ENCODE measurements at regions not wholly inside any gene's neighbourhood (a gene's known extent, or its start where the extent isn't known, plus 50 kb on each side); places are given as distances from the start of the nearest gene placed in this dataset.

- intact Hi-C loops (cut with micrococcal nuclease; ENCODE audit: unreplicated experiment) (no loop called here), in situ Hi-C loops (cut with MboI) (no loop called here)
- Histone ChIP-seq H3K27ac (ENCODE audit: control insufficient read depth, insufficient read depth) (no peak overlapping the region), H3K4me3 (no peak overlapping the region), H2AFZ (ENCODE audit: control insufficient read depth, low read depth, low read length) (no peak overlapping the region), H3K27me3 (replicated peaks in 1 of 2; ENCODE audit: control insufficient read depth in 2 of 2, insufficient read depth in 2 of 2, low read length in 1 of 2) (no peaks in the 10 kb centered on the region), H3K9me3 (replicated peaks; ENCODE audit: control insufficient read depth, insufficient read depth, low read length) (no peaks in the 10 kb centered on the region), H3K79me2 (ENCODE audit: control insufficient read depth, insufficient read depth, low read length) (no peaks in the 10 kb centered on the region), H3K36me3 (ENCODE audit: control insufficient read depth in 2 of 2, insufficient read depth in 2 of 2, low read length in 1 of 2) (no peaks in the 10 kb centered on the region), H3K9ac (ENCODE audit: control insufficient read depth, insufficient read depth, low read length) (no peak overlapping the region), H3K4me1 (ENCODE audit: control insufficient read depth, insufficient read depth, low read length) (no peaks in the 10 kb centered on the region), H4K20me1 (ENCODE audit: control insufficient read depth, insufficient read depth) (no peaks in the 10 kb centered on the region), H3K4me2 (ENCODE audit: control insufficient read depth, insufficient read depth) (no peak overlapping the region)
- no peak for TF ChIP-seq NR2C2 (IDR thresholded peaks at IDR 0.05; ENCODE audit: borderline replicate concordance, control insufficient read depth, insufficient read length, low read depth)
- no peak for TF ChIP-seq ESRRA (IDR thresholded peaks at IDR 0.05; ENCODE audit: low read length)
- no peak for TF ChIP-seq IRF5 (IDR thresholded peaks at IDR 0.05; ENCODE audit: borderline replicate concordance)
- no peak for TF ChIP-seq SMC3 (IDR thresholded peaks at IDR 0.05; ENCODE audit: borderline replicate concordance, low read length)
- no peak for TF ChIP-seq HDAC6 (IDR thresholded peaks at IDR 0.05; ENCODE audit: unreplicated experiment)
- no peak for TF ChIP-seq CEBPB (IDR thresholded peaks at IDR 0.05; ENCODE audit: borderline replicate concordance in 1 of 2, low read depth in 2 of 2, low read length in 2 of 2)
- TF ChIP-seq SMAD1 (IDR thresholded peaks at IDR 0.05; ENCODE audit: low read depth, partially characterized antibody), result no peak
- TF ChIP-seq POLR2AphosphoS5 (IDR thresholded peaks at IDR 0.05; ENCODE audit: low read length), result no peak
- no peak for TF ChIP-seq ATF7 (IDR thresholded peaks at IDR 0.05; ENCODE audit: low read depth)
- no peak for TF ChIP-seq POLR2A (IDR thresholded peaks at IDR 0.05; ENCODE audit: low read depth, low read length)
- no peak for TF ChIP-seq CREM (IDR thresholded peaks at IDR 0.05; ENCODE audit: low read depth)
- TF ChIP-seq EGR1 (IDR thresholded peaks at IDR 0.05; ENCODE audit: borderline replicate concordance in 1 of 2, low read depth in 2 of 2, low read length in 2 of 2), result no peak
- no peak for TF ChIP-seq RBBP5 (conservative IDR thresholded peaks at IDR 0.05)
- TF ChIP-seq NFYA (IDR thresholded peaks at IDR 0.05; ENCODE audit: borderline replicate concordance, low read depth, low read length), result no peak
- TF ChIP-seq RCOR1 (conservative IDR thresholded peaks at IDR 0.05; ENCODE audit: low read depth, low read length), result no peak
- TF ChIP-seq ZNF384 (IDR thresholded peaks at IDR 0.05; ENCODE audit: borderline replicate concordance, low read depth, low read length), result no peak
- no peak for TF ChIP-seq NRF1 (conservative IDR thresholded peaks at IDR 0.05; ENCODE audit: low read depth, low read length)
- no peak for TF ChIP-seq SREBF2 (IDR thresholded peaks at IDR 0.05; ENCODE audit: low read length)
- DNase-seq (ENCODE audit: low read depth, low spot score) (no peak), ATAC-seq (peak; percentile 52; the same call in 1 of the 3 replicates), FAIRE-seq (no peak)
- POLR2A ChIA-PET, result interaction anchor here (1.1 kb wide), 1 partner anchor 14 kb away, joined by 5 read pairs; no protein-coding TSS in a partner anchor
- SMC1A ChIA-PET (ENCODE audit: uncharacterized antibody, unreplicated experiment), result interaction anchor here (1.2 to 2.5 kb wide), 2 partner anchors 8 to 13 kb away, joined by 6 to 11 read pairs; no protein-coding TSS in a partner anchor
- CTCF ChIA-PET, result interaction anchor here (0.6 kb wide), 1 partner anchor 142 kb away, joined by 3 read pairs; no protein-coding TSS in a partner anchor
- 40% methylated on average over 1 of the region's 1 CpG for WGBS (ENCODE audit: insufficient coverage, insufficient replicate concordance, low lambda C conversion rate, missing lambda C conversion rate)
- RAD21 ChIA-PET (ENCODE audit: unreplicated experiment), result interaction anchor here (0.8 to 1.1 kb wide), 2 partner anchors 12 to 22 kb away, joined by 3 read pairs; no protein-coding TSS in a partner anchor
- no TSS peak for BruUV-seq (replicated peaks)
These were observed 910.9 kb upstream of the MAP3K7 start for GRCh38 chr6:91497770-91498169.

All from GM12878 (cell line).